Tibial artery (tissue), 4 donors: ENCODE measurements at regions not wholly inside any gene's neighbourhood (a gene's known extent, or its start where the extent isn't known, plus 50 kb on each side); places are given as distances from the start of the nearest gene placed in this dataset.
"Not testable (repeated sequence)": the region's sequence is repeated elsewhere in the genome, so short reads cannot be mapped to it uniquely, and the experiment has no call there.

Source experiments
- DNase-seq, 2 donors: peaks; one replicate each; pipeline ENCODE4 v3.0.0-alpha.2; 2019
- H3K27ac ChIP-seq, 2 donors: fragments of 200-600 bp; sonication (generic) in 1 of 2; 1 replicate in 1 of 2; 2 replicates in 1 of 2; pipeline ENCODE4 v1.5.1; 2018 to 2019; ENCODE audit warnings: mild to moderate bottlenecking in 1 of 2
- H3K27me3 ChIP-seq, 2 donors: fragments of 200-600 bp; sonication (generic) in 1 of 2; one replicate each; pipeline versions ENCODE4 v1.5.1 to v1.6.0; 2016 to 2019
- H3K36me3 ChIP-seq, 3 donors: fragments of 200-600 bp; sonication (generic) in 2 of 3; one replicate each; pipeline ENCODE4 v1.5.1; 2016 to 2019; ENCODE audit warnings: mild to moderate bottlenecking in 2 of 3
- H3K4me1 ChIP-seq, 4 donors: fragments of 200-600 bp; sonication (generic) in 2 of 4; 1 replicate in 3 of 4; 2 replicates in 1 of 4; pipeline ENCODE4 v1.5.1; 2016 to 2019
- H3K4me3 ChIP-seq, 2 donors: fragments of 200-600 bp; sonication (generic) in 1 of 2; 1 replicate in 1 of 2; 2 replicates in 1 of 2; pipeline ENCODE4 v1.5.1; 2018 to 2019; ENCODE audit warnings: mild to moderate bottlenecking in 2 of 2
- H3K9me3 ChIP-seq, 3 donors: fragments of 200-600 bp; sonication (generic) in 1 of 3; one replicate each; pipeline ENCODE4 v1.5.1; 2016 to 2019
- intact Hi-C: fragments of 100-400 bp; cut with DNase I; formaldehyde crosslinking; loops from one replicate; pipeline ENCODE4 v1.15.0; 2023; ENCODE audit warnings: low total_unique reads
- TF ChIP-seq, protein P1 (sequence below), 2 experiments: fragments of 200-600 bp in 1 of 2; fragments of 450-650 bp in 1 of 2; IDR thresholded peaks; one replicate each; pipeline ENCODE4 v1.5.1; 2017 to 2019; ENCODE audit warnings: antibody characterized with exemption in 2 of 2, mild to moderate bottlenecking in 1 of 2, moderate library complexity in 1 of 2

DNA sequence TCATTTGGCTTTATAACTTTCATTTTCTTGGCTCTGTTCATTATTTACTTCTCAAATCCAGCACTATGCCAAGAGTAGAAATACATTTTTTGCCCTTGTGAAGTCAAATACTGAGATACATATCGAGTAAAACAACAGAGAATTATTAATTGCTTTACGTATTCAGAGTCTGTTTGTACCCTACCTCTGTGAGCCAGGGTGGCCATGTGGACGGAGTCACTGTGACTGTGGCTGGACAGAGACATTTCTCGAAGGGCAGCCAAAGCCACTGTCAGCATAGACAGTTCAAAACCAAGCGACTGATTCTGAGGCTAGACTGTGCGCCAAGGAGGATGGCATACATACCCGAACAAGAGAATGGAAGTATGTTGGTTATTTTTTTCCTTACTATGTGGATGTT, 391.0 kb upstream of the PROX1 start:
- H3K36me3 ChIP-seq = no peaks in the 10 kb centered on the region
- TF ChIP-seq, protein P1, sequence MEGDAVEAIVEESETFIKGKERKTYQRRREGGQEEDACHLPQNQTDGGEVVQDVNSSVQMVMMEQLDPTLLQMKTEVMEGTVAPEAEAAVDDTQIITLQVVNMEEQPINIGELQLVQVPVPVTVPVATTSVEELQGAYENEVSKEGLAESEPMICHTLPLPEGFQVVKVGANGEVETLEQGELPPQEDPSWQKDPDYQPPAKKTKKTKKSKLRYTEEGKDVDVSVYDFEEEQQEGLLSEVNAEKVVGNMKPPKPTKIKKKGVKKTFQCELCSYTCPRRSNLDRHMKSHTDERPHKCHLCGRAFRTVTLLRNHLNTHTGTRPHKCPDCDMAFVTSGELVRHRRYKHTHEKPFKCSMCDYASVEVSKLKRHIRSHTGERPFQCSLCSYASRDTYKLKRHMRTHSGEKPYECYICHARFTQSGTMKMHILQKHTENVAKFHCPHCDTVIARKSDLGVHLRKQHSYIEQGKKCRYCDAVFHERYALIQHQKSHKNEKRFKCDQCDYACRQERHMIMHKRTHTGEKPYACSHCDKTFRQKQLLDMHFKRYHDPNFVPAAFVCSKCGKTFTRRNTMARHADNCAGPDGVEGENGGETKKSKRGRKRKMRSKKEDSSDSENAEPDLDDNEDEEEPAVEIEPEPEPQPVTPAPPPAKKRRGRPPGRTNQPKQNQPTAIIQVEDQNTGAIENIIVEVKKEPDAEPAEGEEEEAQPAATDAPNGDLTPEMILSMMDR (IDR thresholded peaks at IDR 0.05) = no peak
- intact Hi-C loops = no loop called here
- H3K4me1 ChIP-seq = no peaks in the 10 kb centered on the region
- DNase-seq = no peak
- H3K4me3 ChIP-seq = no peak overlapping the region
- no peaks in the 10 kb centered on the region for H3K27me3 ChIP-seq
- H3K27ac ChIP-seq = no peak overlapping the region
- H3K9me3 ChIP-seq = no peaks in the 10 kb centered on the region

DNA sequence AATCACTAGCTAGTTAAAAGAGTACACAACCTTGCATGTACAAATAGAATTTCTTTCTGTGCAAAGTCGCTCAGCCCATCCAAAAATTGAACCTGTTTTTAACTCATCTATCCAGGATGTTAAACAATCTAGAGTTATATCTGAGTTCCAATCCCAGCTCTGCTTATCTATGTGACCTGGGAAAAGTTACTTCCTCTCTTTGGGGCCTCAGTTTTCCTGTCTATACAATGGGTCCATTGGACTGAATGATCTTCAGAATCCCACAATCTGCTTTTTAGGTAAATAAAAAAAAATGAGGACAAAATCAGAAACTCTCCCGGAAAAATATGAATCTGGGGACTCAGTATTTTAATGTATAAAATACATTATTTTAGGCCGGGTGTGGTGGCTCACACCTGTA, 389.5 kb upstream of the PROX1 start:
- Histone ChIP-seq H3K4me3 (no peak overlapping the region), H3K36me3 (no peaks in the 10 kb centered on the region), H3K4me1 (no peaks in the 10 kb centered on the region), H3K27me3 (no peaks in the 10 kb centered on the region), H3K9me3 (no peaks in the 10 kb centered on the region), H3K27ac (no peak overlapping the region)
- intact Hi-C loops = no loop called here
- DNase-seq = no peak
- TF ChIP-seq, protein P1 (IDR thresholded peaks at IDR 0.05) = no peak

DNA sequence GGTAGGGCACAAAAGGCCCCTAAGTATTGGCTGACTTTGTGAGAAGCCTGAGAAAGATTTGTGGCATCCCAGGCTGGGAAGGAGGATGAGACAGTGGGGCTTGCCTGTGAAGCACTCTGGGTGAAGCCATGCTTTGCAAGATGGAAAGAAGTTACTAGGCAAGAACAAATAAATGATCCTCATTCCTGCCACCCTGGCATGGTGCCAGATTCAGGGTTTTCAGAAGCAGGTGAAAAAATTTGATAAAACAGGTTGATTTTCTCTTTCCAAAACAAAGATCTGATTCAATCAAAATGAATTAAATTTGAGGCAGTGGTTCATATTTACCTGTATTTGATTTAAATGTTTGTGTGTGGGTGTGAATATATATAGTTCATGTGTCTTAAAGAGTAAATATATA, 386.9 kb upstream of the PROX1 start:
- H3K4me3 ChIP-seq = no peak overlapping the region
- no peak for DNase-seq
- intact Hi-C loops = no loop called here
- no peaks in the 10 kb centered on the region for H3K4me1 ChIP-seq
- H3K36me3 ChIP-seq = no peaks in the 10 kb centered on the region
- no peaks in the 10 kb centered on the region for H3K27me3 ChIP-seq
- TF ChIP-seq, protein P1 (IDR thresholded peaks at IDR 0.05) = no peak
- H3K27ac ChIP-seq = no peak overlapping the region
- no peaks in the 10 kb centered on the region for H3K9me3 ChIP-seq

DNA sequence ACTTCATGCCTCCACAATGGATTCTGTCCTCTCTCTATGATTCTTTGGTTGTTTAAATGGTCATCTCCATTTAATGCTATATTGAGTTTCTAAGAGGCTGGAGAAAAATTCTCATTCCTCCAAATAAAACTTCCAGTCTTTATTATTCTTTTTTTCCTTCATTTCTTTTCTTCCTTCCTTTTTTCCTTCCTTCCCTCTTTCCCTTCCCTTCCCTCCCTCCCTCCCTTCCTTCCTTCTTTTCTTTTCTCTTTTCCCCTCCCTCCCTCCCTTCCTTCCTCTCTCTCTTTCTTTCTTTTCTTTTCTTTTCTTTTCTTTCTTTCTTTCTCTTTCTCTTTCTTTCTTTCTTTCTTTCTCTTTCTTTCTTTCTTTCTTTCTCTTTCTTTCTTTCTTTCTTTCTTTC, 386.1 kb upstream of the PROX1 start:
- intact Hi-C loops, H3K4me1 ChIP-seq, H3K36me3 ChIP-seq, H3K4me3 ChIP-seq, H3K27me3 ChIP-seq, DNase-seq, H3K27ac ChIP-seq, H3K9me3 ChIP-seq: not testable (repeated sequence)

DNA sequence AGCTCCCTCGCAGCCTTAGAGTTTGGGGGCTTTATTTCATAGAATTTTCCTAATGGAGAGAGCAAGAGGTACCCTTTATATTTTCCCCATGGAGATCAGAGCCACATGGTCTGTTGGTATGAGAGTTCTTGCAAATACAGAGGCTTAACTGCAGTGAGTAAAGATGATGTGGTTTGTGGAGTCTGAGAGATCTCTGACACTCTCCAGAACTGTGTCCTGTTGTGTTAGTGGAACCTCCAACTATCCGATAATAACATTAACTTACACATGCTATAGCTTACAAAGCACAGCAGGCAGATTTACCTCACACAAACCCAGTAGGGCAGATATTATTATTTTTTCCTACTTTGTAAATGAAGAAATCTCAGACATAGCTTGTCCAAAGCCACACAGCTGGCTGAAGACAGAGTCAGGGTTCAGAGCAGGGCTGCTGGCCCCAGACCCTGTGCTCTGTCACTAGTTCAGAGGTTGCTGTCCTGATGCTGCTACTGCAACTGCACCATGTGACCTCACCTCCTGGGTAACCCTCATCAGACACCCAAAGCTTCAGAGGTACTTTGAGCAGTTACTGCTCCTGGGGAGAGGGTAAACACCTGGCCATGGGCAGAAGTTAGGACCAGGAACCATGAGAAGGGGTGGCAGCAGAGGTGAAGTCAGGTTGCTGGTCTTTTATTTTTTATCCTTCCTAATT, 384.8 kb upstream of the PROX1 start:
- no peaks in the 10 kb centered on the region for H3K27me3 ChIP-seq
- no peaks in the 10 kb centered on the region for H3K9me3 ChIP-seq
- H3K4me3 ChIP-seq = no peak overlapping the region
- DNase-seq = no peak
- intact Hi-C loops = no loop called here
- no peaks in the 10 kb centered on the region for H3K36me3 ChIP-seq
- no peaks in the 10 kb centered on the region for H3K4me1 ChIP-seq
- H3K27ac ChIP-seq = no peak overlapping the region
- TF ChIP-seq, protein P1 (IDR thresholded peaks at IDR 0.05) = no peak

DNA sequence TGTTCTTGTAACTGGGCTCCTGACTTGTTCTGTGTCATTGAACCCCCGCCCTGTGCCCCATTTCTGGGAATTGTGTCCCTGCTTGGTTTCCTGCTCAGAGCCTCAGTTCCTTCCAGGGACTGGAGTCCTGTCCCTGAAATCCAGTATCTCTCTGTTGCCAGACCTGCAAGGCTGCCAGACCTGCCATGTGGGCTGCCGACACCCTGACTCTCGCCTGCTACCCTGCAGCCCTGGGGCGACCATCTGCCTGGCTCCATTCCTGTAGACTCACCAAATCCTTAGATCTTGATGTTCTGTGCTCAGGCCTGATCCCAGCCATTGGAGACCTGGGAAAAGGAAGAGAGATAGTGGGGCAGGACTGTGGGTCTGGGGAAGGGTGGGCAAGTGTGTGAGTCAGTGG, 383.3 kb upstream of the PROX1 start:
- intact Hi-C loops = no loop called here

More for the DNA sequence above, 383.3 kb upstream of the PROX1 start:
- TF ChIP-seq, protein P1 (IDR thresholded peaks at IDR 0.05) = no peak
- Histone ChIP-seq H3K27ac (no peak overlapping the region), H3K4me1 (no peaks in the 10 kb centered on the region), H3K27me3 (no peaks in the 10 kb centered on the region), H3K4me3 (no peak overlapping the region), H3K36me3 (no peaks in the 10 kb centered on the region), H3K9me3 (no peaks in the 10 kb centered on the region)
- DNase-seq = no peak
